ENCODE measurements at regions not wholly inside any gene's neighbourhood (a gene's known extent, or its start where the extent isn't known, plus 50 kb on each side); places are given as distances from the start of the nearest gene placed in this dataset.

- no peaks in the 10 kb centered on the region for H3K27me3 ChIP-seq (ENCODE audit: control insufficient read depth in 3 of 3, insufficient read depth in 3 of 3, low read length in 3 of 3)
- H3K36me3 ChIP-seq (ENCODE audit: control insufficient read depth in 3 of 3, insufficient read depth in 3 of 3, low read length in 3 of 3): no peaks in the 10 kb centered on the region
- H3K9ac ChIP-seq (ENCODE audit: low read depth in 1 of 3, low read length in 3 of 3): no peak overlapping the region
Measured at GRCh38 chrX:38900719-38901118, 99.5 kb downstream of the MID1IP1 start.

DNA sequence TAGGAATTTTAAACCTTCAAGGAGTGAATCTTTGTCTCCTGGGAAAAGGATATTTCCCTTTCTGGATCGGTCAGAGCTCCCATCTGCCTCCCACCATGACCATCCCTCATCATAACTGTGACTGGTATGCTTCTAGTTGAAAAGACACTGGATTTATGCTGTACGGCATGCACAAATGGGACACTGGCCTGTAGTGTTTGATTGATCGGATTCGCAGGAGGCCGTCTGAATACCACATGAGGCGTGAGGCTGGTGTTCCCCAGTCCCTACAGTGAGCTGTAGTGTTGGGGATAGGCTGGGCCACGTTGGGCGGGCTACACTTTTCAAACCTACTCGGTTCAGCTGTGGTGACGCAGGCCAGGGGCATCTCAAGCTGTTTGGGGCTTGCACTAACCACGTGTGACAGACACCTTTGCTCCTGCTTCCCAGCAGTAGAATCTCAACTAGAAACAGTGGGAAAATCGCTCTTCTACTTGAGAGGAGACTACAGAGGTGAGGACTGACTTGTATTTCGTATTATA is 101.8 kb downstream of the MID1IP1 start:
- no peaks in the 10 kb centered on the region for H3K36me3 ChIP-seq (ENCODE audit: control insufficient read depth in 3 of 3, insufficient read depth in 3 of 3, low read length in 3 of 3)
- H3K9ac ChIP-seq (ENCODE audit: low read depth in 1 of 3, low read length in 3 of 3): no peak overlapping the region
- no peak overlapping the region for H3K4me3 ChIP-seq (ENCODE audit: low read length in 3 of 3)
- peaks cover 0 to 7% (median 0%) of the 10 kb centered on the region in 3 donors for H3K4me1 ChIP-seq (ENCODE audit: control insufficient read depth in 3 of 3, insufficient read depth in 3 of 3, low read length in 3 of 3)
- no peak overlapping the region for H3K27ac ChIP-seq (ENCODE audit: low read depth, low read length)
- no peaks in the 10 kb centered on the region for H3K27me3 ChIP-seq (ENCODE audit: control insufficient read depth in 3 of 3, insufficient read depth in 3 of 3, low read length in 3 of 3)
- no peaks in the 10 kb centered on the region for H3K9me3 ChIP-seq (ENCODE audit: control insufficient read depth in 3 of 3, low read length in 3 of 3)

More at GRCh38 chrX:38900719-38901118, 99.5 kb downstream of the MID1IP1 start:
- Histone ChIP-seq H3K9me3 (ENCODE audit: control insufficient read depth in 3 of 3, low read length in 3 of 3) (no peaks in the 10 kb centered on the region), H3K27ac (ENCODE audit: low read depth, low read length) (no peak overlapping the region), H3K4me3 (ENCODE audit: low read length in 3 of 3) (no peak overlapping the region), H3K4me1 (ENCODE audit: control insufficient read depth in 3 of 3, insufficient read depth in 3 of 3, low read length in 3 of 3) (no peaks in the 10 kb centered on the region)

DNA sequence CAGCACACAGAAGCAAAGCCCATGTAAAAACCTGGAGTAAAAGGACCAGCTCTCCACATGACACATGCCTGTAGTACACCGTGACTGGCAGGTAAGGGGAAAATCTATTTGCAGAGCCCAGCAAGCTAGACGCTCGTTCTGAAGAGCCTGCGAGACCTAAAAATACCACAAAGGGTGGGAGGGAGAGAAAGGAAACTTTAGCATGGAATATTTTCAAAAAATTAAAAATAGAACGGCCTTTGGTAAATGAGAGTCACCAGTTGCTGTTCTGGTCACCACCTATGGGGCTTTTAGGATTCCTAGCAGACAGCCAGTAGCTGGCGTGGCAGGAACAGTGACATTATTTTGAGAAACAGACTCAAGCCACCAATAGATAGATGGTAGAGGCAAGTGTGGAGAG is 115.5 kb downstream of the MID1IP1 start:
- H3K4me1 ChIP-seq (ENCODE audit: control insufficient read depth in 3 of 3, insufficient read depth in 3 of 3, low read length in 3 of 3): peaks cover 5 to 17% (median 16%) of the 10 kb centered on the region in 3 donors
- H3K27me3 ChIP-seq (ENCODE audit: control insufficient read depth in 3 of 3, insufficient read depth in 3 of 3, low read length in 3 of 3): no peaks in the 10 kb centered on the region
- H3K27ac ChIP-seq (ENCODE audit: low read depth, low read length): peak overlapping the region; percentile 82
- no peaks in the 10 kb centered on the region for H3K36me3 ChIP-seq (ENCODE audit: control insufficient read depth in 3 of 3, insufficient read depth in 3 of 3, low read length in 3 of 3)
- no peaks in the 10 kb centered on the region for H3K9me3 ChIP-seq (ENCODE audit: control insufficient read depth in 3 of 3, low read length in 3 of 3)
- H3K9ac ChIP-seq (ENCODE audit: low read depth in 1 of 3, low read length in 3 of 3): peak overlapping the region in 2 of 3 donors; percentile 62 to 70
- no peak overlapping the region for H3K4me3 ChIP-seq (ENCODE audit: low read length in 3 of 3)

DNA sequence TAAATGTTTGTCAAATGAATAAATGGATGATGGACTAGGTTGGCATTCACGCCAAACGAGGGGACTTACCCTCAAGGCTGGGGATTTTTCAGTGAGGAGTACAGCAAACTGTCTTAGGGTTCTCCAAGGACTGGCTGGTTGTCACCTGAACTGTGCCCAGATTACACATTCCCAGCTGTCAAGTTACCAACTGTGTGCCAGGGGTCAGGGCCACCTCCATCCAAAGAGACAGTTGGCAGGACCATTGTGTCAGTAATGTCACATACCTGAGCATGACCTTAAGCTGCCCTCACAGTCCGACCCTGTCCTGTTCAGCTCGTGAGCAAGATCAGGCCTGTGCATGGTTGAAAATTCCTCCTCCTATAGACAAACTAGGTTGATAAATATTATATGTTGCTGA is 116.7 kb downstream of the MID1IP1 start:
- Histone ChIP-seq H3K4me3 (ENCODE audit: low read length in 3 of 3) (no peak overlapping the region), H3K9ac (ENCODE audit: low read depth in 1 of 3, low read length in 3 of 3) (no peak overlapping the region), H3K4me1 (ENCODE audit: control insufficient read depth in 3 of 3, insufficient read depth in 3 of 3, low read length in 3 of 3) (peaks cover 5 to 17% (median 16%) of the 10 kb centered on the region in 3 donors), H3K36me3 (ENCODE audit: control insufficient read depth in 3 of 3, insufficient read depth in 3 of 3, low read length in 3 of 3) (no peaks in the 10 kb centered on the region), H3K9me3 (ENCODE audit: control insufficient read depth in 3 of 3, low read length in 3 of 3) (no peaks in the 10 kb centered on the region), H3K27me3 (ENCODE audit: control insufficient read depth in 3 of 3, insufficient read depth in 3 of 3, low read length in 3 of 3) (no peaks in the 10 kb centered on the region), H3K27ac (ENCODE audit: low read depth, low read length) (peak overlapping the region; percentile 82)

DNA sequence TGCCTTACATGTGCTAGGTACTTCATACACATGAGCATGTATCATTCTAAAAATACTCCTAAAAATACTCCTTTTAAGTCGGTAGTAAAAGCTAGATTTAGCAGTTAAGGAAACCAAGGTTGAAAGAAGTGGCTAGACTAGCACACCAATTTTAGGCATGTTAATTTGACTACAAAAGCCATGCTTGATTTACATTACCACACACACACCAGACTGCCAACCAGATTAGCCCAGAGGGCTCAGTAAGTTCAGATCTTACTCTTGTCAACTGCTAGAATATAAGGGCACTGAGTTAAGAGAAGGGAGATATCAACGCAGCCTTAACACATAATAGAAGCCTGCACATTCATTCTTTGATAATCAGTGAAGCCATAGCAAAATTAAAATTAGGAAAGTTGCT is 117.9 kb downstream of the MID1IP1 start:
- H3K36me3 ChIP-seq (ENCODE audit: control insufficient read depth in 3 of 3, insufficient read depth in 3 of 3, low read length in 3 of 3): no peaks in the 10 kb centered on the region
- no peak overlapping the region for H3K9ac ChIP-seq (ENCODE audit: low read depth in 1 of 3, low read length in 3 of 3)
- H3K9me3 ChIP-seq (ENCODE audit: control insufficient read depth in 3 of 3, low read length in 3 of 3): no peaks in the 10 kb centered on the region
- peaks cover 5 to 17% (median 16%) of the 10 kb centered on the region in 3 donors for H3K4me1 ChIP-seq (ENCODE audit: control insufficient read depth in 3 of 3, insufficient read depth in 3 of 3, low read length in 3 of 3)
- H3K27ac ChIP-seq (ENCODE audit: low read depth, low read length): no peak overlapping the region
- no peak overlapping the region for H3K4me3 ChIP-seq (ENCODE audit: low read length in 3 of 3)
- no peaks in the 10 kb centered on the region for H3K27me3 ChIP-seq (ENCODE audit: control insufficient read depth in 3 of 3, insufficient read depth in 3 of 3, low read length in 3 of 3)

- H3K36me3 ChIP-seq (ENCODE audit: control insufficient read depth in 3 of 3, insufficient read depth in 3 of 3, low read length in 3 of 3): no peaks in the 10 kb centered on the region
Measured at GRCh38 chrX:38919853-38920528, 118.7 kb downstream of the MID1IP1 start.

DNA sequence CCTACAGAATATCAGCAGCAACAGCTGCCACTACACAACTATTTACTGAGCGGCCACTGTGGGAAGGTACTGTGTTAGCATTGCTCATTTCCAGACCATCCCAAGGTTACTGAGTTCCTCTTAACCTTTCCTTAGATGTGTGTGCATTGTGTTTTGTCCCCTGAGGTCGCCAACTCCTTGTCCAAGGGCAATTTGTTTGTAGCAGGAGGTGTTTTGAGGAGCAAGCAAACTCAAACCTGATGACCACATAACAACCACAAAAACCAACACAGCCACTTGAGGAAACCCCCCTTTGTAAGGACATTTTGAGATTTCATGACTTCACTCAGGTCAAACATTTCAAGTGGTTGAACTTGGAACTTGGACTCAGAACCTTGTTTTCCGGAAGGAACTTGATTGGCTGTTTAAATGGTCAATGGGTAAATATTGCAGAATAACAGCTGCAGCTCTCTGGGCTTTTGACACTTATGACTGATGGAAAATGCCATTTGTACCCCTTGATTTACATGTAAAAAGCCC is 122.3 kb downstream of the MID1IP1 start:
- Histone ChIP-seq H3K9ac (ENCODE audit: low read depth in 1 of 3, low read length in 3 of 3) (no peak overlapping the region), H3K9me3 (ENCODE audit: control insufficient read depth in 3 of 3, low read length in 3 of 3) (no peaks in the 10 kb centered on the region), H3K27me3 (ENCODE audit: control insufficient read depth in 3 of 3, insufficient read depth in 3 of 3, low read length in 3 of 3) (no peaks in the 10 kb centered on the region), H3K27ac (ENCODE audit: low read depth, low read length) (no peak overlapping the region), H3K4me1 (ENCODE audit: control insufficient read depth in 3 of 3, insufficient read depth in 3 of 3, low read length in 3 of 3) (peaks cover 0 to 5% (median 2%) of the 10 kb centered on the region in 3 donors), H3K36me3 (ENCODE audit: control insufficient read depth in 3 of 3, insufficient read depth in 3 of 3, low read length in 3 of 3) (no peaks in the 10 kb centered on the region), H3K4me3 (ENCODE audit: low read length in 3 of 3) (no peak overlapping the region)

More at GRCh38 chrX:38919853-38920528, 118.7 kb downstream of the MID1IP1 start:
- peaks cover 5 to 17% (median 16%) of the 10 kb centered on the region in 3 donors for H3K4me1 ChIP-seq (ENCODE audit: control insufficient read depth in 3 of 3, insufficient read depth in 3 of 3, low read length in 3 of 3)
- H3K4me3 ChIP-seq (ENCODE audit: low read length in 3 of 3): no peak overlapping the region
- H3K27me3 ChIP-seq (ENCODE audit: control insufficient read depth in 3 of 3, insufficient read depth in 3 of 3, low read length in 3 of 3): no peaks in the 10 kb centered on the region
- no peak overlapping the region for H3K9ac ChIP-seq (ENCODE audit: low read depth in 1 of 3, low read length in 3 of 3)
- no peak overlapping the region for H3K27ac ChIP-seq (ENCODE audit: low read depth, low read length)
- H3K9me3 ChIP-seq (ENCODE audit: control insufficient read depth in 3 of 3, low read length in 3 of 3): no peaks in the 10 kb centered on the region

DNA sequence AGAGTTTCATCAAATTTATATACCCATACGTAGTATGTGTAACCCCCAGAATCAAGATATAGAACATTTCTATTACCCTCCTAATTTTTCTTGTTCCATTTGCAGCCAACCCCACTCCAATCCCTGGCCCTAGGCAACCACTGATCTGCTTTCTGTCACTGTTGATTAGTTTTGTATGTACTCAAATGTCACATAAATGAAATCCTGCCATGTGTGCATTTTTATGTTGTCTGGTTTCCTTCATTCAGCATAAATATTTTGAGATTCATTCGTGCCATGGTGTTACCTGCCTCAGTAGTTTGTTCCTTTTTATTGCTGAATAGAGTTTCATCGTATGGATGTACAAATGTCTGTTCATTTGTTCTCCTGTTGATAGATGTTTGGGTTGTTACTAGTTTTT is 126.3 kb downstream of the MID1IP1 start:
- Histone ChIP-seq H3K4me1 (ENCODE audit: control insufficient read depth in 3 of 3, insufficient read depth in 3 of 3, low read length in 3 of 3) (peaks cover 7 to 10% (median 8%) of the 10 kb centered on the region in 3 donors), H3K4me3 (ENCODE audit: low read length in 3 of 3) (no peak overlapping the region), H3K27me3 (ENCODE audit: control insufficient read depth in 3 of 3, insufficient read depth in 3 of 3, low read length in 3 of 3) (no peaks in the 10 kb centered on the region), H3K9ac (ENCODE audit: low read depth in 1 of 3, low read length in 3 of 3) (no peak overlapping the region), H3K9me3 (ENCODE audit: control insufficient read depth in 3 of 3, low read length in 3 of 3) (no peaks in the 10 kb centered on the region), H3K27ac (ENCODE audit: low read depth, low read length) (no peak overlapping the region), H3K36me3 (ENCODE audit: control insufficient read depth in 3 of 3, insufficient read depth in 3 of 3, low read length in 3 of 3) (no peaks in the 10 kb centered on the region)

GRCh38 chrX:38929966-38930421 is 128.7 kb downstream of the MID1IP1 start:
- Histone ChIP-seq H3K9ac (ENCODE audit: low read depth in 1 of 3, low read length in 3 of 3) (no peak overlapping the region), H3K36me3 (ENCODE audit: control insufficient read depth in 3 of 3, insufficient read depth in 3 of 3, low read length in 3 of 3) (no peaks in the 10 kb centered on the region), H3K4me3 (ENCODE audit: low read length in 3 of 3) (no peak overlapping the region), H3K27me3 (ENCODE audit: control insufficient read depth in 3 of 3, insufficient read depth in 3 of 3, low read length in 3 of 3) (peaks cover 0 to 3% (median 0%) of the 10 kb centered on the region in 3 donors), H3K4me1 (ENCODE audit: control insufficient read depth in 3 of 3, insufficient read depth in 3 of 3, low read length in 3 of 3) (peaks cover 7 to 10% (median 8%) of the 10 kb centered on the region in 3 donors), H3K27ac (ENCODE audit: low read depth, low read length) (peak overlapping the region; percentile 59), H3K9me3 (ENCODE audit: control insufficient read depth in 3 of 3, low read length in 3 of 3) (no peaks in the 10 kb centered on the region)

DNA sequence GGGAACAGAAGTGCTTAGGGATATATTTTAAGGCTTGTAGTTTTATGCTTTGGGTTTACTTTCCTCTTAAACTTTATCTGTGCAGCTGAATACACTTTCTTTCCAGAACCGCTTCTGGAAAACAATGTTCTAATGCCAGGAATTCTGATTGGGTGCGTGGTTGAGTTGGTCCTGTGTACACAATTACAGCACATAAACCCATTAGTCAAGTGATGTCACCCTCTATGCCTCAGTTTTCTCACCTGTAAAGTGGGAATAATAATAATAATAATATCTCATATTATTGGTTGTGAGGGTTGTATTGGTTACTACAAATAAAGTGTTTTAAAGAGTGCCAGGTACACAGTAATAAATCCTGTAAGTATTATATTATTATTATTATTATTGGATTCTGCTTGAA is 129.2 kb downstream of the MID1IP1 start:
- Histone ChIP-seq H3K27me3 (ENCODE audit: control insufficient read depth in 3 of 3, insufficient read depth in 3 of 3, low read length in 3 of 3) (peaks cover 0 to 3% (median 0%) of the 10 kb centered on the region in 3 donors), H3K9me3 (ENCODE audit: control insufficient read depth in 3 of 3, low read length in 3 of 3) (no peaks in the 10 kb centered on the region), H3K4me1 (ENCODE audit: control insufficient read depth in 3 of 3, insufficient read depth in 3 of 3, low read length in 3 of 3) (peaks cover 7 to 10% (median 8%) of the 10 kb centered on the region in 3 donors), H3K4me3 (ENCODE audit: low read length in 3 of 3) (no peak overlapping the region), H3K36me3 (ENCODE audit: control insufficient read depth in 3 of 3, insufficient read depth in 3 of 3, low read length in 3 of 3) (no peaks in the 10 kb centered on the region), H3K9ac (ENCODE audit: low read depth in 1 of 3, low read length in 3 of 3) (no peak overlapping the region), H3K27ac (ENCODE audit: low read depth, low read length) (peak overlapping the region; percentile 59)

All from skeletal muscle tissue (tissue), 3 donors.